DND-41 (cell line): ENCODE measurements at regions not wholly inside any gene's neighbourhood (a gene's known extent, or its start where the extent isn't known, plus 50 kb on each side); places are given as distances from the start of the nearest gene placed in this dataset.

ENCODE experiments used
- EZH2 ChIP-seq: IDR thresholded peaks from 3 replicates; pipeline ENCODE4 v1.6.1; 2012; ENCODE audit warnings: borderline replicate concordance, low read depth, mild to moderate bottlenecking, moderate library complexity, low read length, inconsistent platforms; ENCODE audit not compliant: severe bottlenecking
- TF ChIP-seq, protein P1 (sequence below): IDR thresholded peaks from 2 replicates; pipeline ENCODE4 v1.5.1; 2012; ENCODE audit warnings: borderline replicate concordance, low read length, moderate library complexity, mild to moderate bottlenecking; ENCODE audit not compliant: poor library complexity, severe bottlenecking; ENCODE audit errors: extremely low read depth

DNA sequence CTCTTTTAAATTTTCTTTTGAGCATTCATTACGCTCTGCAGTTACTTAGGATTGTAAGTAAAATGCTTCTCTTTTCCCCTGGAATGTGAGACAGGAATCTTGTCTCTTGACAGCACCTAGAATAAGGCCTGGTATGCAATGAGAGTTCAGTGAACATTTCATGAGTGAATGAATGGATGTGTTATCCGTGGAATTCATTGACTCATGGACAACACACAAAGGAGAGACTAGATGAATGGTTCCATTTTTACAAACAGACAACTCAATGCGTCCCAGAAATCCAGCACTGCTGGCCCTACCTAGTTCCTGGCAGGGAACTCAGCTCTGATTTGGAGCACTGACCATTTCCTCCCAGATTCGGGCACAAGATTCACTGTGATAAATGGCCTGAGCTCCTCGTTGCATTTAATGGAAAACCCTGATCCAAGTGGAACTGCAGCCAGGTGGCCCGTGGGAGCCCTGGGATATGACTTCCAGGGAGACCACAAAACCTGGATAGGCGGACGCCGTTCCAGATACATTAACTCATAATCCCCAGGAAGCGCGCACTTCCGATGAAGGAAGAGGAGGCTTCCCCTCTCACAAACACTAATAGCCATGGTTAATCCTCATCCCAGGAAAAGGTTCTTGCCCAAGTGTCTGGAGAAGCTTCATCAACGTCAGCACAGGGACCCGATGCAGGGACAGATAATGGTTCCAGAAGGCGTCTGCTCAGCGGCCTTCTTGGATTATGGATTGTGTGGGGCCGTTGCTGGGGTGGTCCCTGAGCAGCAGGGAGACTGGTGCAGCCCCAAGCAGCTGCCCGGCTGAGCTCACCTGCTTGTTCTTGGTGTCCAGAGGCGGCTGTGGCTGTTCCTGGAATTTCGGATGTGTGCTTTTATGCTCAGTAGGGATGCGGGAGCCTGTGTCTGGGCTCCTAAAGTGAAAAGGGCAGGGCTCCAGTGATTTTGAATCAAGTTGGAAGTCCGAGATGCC lies 211.1 kb upstream of the TSHZ3 start:
- no peak for TF ChIP-seq EZH2
- TF ChIP-seq, protein P1, sequence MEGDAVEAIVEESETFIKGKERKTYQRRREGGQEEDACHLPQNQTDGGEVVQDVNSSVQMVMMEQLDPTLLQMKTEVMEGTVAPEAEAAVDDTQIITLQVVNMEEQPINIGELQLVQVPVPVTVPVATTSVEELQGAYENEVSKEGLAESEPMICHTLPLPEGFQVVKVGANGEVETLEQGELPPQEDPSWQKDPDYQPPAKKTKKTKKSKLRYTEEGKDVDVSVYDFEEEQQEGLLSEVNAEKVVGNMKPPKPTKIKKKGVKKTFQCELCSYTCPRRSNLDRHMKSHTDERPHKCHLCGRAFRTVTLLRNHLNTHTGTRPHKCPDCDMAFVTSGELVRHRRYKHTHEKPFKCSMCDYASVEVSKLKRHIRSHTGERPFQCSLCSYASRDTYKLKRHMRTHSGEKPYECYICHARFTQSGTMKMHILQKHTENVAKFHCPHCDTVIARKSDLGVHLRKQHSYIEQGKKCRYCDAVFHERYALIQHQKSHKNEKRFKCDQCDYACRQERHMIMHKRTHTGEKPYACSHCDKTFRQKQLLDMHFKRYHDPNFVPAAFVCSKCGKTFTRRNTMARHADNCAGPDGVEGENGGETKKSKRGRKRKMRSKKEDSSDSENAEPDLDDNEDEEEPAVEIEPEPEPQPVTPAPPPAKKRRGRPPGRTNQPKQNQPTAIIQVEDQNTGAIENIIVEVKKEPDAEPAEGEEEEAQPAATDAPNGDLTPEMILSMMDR: no peak
